Colon (tissue), 2 donors: ENCODE measurements at regions not wholly inside any gene's neighbourhood (a gene's known extent, or its start where the extent isn't known, plus 50 kb on each side); places are given as distances from the start of the nearest gene placed in this dataset.

Experiments
- FAIRE-seq: peaks from 2 replicates; lab custom pipeline; 2012; peaks lifted over from hg19 to GRCh38; lab: Jason Lieb, UNC
- donor health status: control.
- donor health status: control.

- FAIRE-seq = no peak
Measured at GRCh38 chr3:22113453-22113852, 362.4 kb upstream of the ZNF385D start.

GRCh38 chr3:22115581-22115980 lies 364.6 kb upstream of the ZNF385D start:
- no peak for FAIRE-seq

- FAIRE-seq = no peak
Measured at GRCh38 chr3:22117091-22117490, 366.1 kb upstream of the ZNF385D start.

- peak; percentile 60 for FAIRE-seq
Measured at GRCh38 chr3:22117751-22118346, 366.8 kb upstream of the ZNF385D start.

GRCh38 chr3:22118542-22118941 lies 367.5 kb upstream of the ZNF385D start:
- FAIRE-seq = no peak

- FAIRE-seq = no peak
Measured at GRCh38 chr3:22121068-22121701, 370.2 kb upstream of the ZNF385D start.

GRCh38 chr3:22122567-22122966 lies 371.6 kb upstream of the ZNF385D start:
- FAIRE-seq = no peak

GRCh38 chr3:22129101-22129500 lies 378.1 kb upstream of the ZNF385D start:
- FAIRE-seq = no peak

- no peak for FAIRE-seq
Measured at GRCh38 chr3:22141769-22142168, 390.8 kb upstream of the ZNF385D start.

GRCh38 chr3:22147161-22147560 lies 396.2 kb upstream of the ZNF385D start:
- no peak for FAIRE-seq

- no peak for FAIRE-seq
Measured at GRCh38 chr3:22156868-22157267, 405.9 kb upstream of the ZNF385D start.

GRCh38 chr3:22157848-22158247 lies 406.8 kb upstream of the ZNF385D start:
- no peak for FAIRE-seq

GRCh38 chr3:22159004-22159695 lies 408.1 kb upstream of the ZNF385D start:
- FAIRE-seq = no peak

GRCh38 chr3:22161315-22161714 lies 410.3 kb upstream of the ZNF385D start:
- FAIRE-seq = no peak

GRCh38 chr3:22170370-22170769 lies 419.4 kb upstream of the ZNF385D start:
- FAIRE-seq = no peak

- FAIRE-seq = no peak
Measured at GRCh38 chr3:22172964-22173363, 422.0 kb upstream of the ZNF385D start.

- no peak for FAIRE-seq
Measured at GRCh38 chr3:22175947-22176346, 424.9 kb upstream of the ZNF385D start.

- FAIRE-seq = no peak
Measured at GRCh38 chr3:22176911-22177310, 425.9 kb upstream of the ZNF385D start.

- FAIRE-seq = no peak
Measured at GRCh38 chr3:22189616-22190015, 438.6 kb upstream of the ZNF385D start.

- FAIRE-seq = no peak
Measured at GRCh38 chr3:22199095-22199494, 448.1 kb upstream of the ZNF385D start.

GRCh38 chr3:22208844-22209243 lies 457.8 kb upstream of the ZNF385D start:
- FAIRE-seq = no peak

GRCh38 chr3:22209578-22209977 lies 458.6 kb upstream of the ZNF385D start:
- no peak for FAIRE-seq

GRCh38 chr3:22210693-22211092 lies 459.7 kb upstream of the ZNF385D start:
- FAIRE-seq = no peak

- FAIRE-seq = no peak
Measured at GRCh38 chr3:22216601-22217000, 465.6 kb upstream of the ZNF385D start.
